Retinal pigment epithelial cell (primary cell): ENCODE measurements at regions not wholly inside any gene's neighbourhood (a gene's known extent, or its start where the extent isn't known, plus 50 kb on each side); places are given as distances from the start of the nearest gene placed in this dataset.

Experiments used
- DNase-seq: peaks from one replicate; pipeline ENCODE4 v3.0.0-alpha.2; 2010; ENCODE audit warnings: low read depth
- H3K4me3 ChIP-seq: 2 replicates; pipeline ENCODE4 v1.5.1; 2011; ENCODE audit warnings: mild to moderate bottlenecking, low read length, control low read depth, moderate library complexity
- CTCF ChIP-seq: conservative IDR thresholded peaks from 2 replicates; pipeline ENCODE4 v1.5.1; 2011; ENCODE audit warnings: low read depth, low read length, control low read depth, inconsistent platforms

- no peak overlapping the region for H3K4me3 ChIP-seq
- DNase-seq: no peak
- no peak for TF ChIP-seq CTCF
Measured at GRCh38 chr12:116476227-116476822, 82.9 kb upstream of the MAP1LC3B2 start.

DNA sequence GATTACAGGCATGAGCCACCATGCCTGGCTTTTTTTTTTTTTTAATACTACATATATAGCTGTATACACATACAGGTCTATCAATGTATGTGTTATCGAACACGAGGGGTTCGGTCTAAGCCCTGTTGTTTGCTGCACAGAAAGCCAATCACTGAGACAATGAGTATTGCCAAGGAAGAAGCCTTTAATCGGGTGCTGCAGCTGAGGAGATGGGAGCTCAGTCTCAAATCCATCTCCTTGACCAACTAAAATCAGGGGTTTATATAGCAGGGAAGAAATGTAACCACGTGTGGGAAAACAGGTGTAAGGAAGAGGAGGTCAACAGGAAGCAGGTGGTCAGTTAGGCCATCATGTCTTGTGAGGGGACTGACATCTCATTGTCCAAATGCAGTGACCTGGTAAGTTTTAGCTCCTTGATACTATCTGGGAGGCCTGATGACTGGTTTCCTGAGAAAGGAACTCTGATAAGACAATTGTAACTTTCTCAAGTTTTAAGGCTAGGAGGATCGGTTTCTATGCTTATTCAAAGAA is 80.9 kb upstream of the MAP1LC3B2 start:
- no peak for DNase-seq
- no peak overlapping the region for H3K4me3 ChIP-seq
- no peak for TF ChIP-seq CTCF

DNA sequence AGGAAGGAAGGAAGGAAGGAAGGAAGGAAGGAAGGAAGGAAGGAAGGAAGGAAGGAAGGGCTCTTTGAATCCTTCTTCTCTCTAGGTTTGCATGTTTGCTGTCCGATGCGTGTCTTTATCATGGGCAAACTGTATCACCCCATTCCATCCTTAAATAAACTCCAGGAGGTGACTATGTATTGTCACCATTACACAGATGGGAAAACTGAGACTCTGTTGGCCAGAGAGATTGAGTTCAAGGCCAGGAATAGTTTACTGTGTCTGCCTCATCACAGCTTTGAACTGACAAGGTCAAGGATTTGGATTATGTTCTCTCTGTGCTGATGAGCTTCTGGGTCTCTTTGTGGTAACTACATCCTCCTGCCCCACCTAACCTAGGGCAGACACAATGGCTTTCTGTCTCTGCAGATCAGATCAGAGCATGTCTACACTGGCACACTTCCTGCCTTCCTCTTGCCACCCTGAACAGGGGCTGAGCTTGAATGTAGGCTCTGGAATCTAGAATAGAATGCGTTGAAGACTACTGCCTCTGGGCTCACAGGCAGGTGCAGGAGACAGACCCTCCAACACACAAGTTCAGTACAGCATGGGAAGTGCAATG is 78.9 kb upstream of the MAP1LC3B2 start:
- no peak overlapping the region for H3K4me3 ChIP-seq
- DNase-seq: no peak
- no peak for TF ChIP-seq CTCF

DNA sequence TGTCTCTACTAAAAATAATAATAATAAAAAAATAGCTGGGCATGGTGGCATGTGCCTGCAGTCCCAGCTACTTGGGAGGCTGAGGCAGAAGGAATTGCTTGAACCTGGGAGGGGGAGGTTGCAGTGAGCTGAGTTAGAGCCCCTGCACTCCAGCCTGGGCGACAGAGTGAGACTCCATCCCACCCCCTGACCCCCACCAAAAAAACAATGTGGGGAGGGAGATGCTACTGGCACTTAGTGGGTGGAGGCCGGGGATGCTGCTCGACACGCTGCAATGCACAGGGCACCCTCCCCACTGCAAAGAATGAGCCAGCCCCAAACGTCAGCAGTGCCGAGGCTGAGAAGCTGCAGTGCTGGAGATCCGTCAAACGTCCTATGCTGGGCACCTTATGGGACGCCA is 77.5 kb upstream of the MAP1LC3B2 start:
- H3K4me3 ChIP-seq: no peak overlapping the region
- no peak for TF ChIP-seq CTCF
- no peak for DNase-seq

GRCh38 chr12:116482179-116482578 is 77.0 kb upstream of the MAP1LC3B2 start:
- DNase-seq: no peak
- no peak overlapping the region for H3K4me3 ChIP-seq
- TF ChIP-seq CTCF: no peak

DNA sequence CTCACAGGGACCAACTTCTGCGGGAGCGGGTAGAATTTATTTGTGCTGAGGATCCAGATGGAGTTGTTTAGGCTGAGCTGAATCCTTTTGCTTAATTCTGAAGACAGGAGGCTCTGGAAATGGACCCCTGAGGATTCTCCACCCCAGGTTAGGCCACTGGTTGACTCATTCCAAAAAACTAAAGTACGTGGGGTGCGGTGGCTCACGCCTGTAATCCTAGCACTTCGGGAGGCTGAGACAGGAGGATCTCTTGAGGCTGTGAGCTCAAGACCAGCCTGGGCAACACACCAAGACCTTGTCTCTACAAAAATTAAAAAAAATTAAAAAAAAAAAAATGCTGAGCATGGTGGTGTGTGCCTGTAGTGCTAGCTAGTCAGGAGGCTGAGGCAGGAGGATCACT is 76.3 kb upstream of the MAP1LC3B2 start:
- TF ChIP-seq CTCF: no peak
- no peak overlapping the region for H3K4me3 ChIP-seq
- no peak for DNase-seq

DNA sequence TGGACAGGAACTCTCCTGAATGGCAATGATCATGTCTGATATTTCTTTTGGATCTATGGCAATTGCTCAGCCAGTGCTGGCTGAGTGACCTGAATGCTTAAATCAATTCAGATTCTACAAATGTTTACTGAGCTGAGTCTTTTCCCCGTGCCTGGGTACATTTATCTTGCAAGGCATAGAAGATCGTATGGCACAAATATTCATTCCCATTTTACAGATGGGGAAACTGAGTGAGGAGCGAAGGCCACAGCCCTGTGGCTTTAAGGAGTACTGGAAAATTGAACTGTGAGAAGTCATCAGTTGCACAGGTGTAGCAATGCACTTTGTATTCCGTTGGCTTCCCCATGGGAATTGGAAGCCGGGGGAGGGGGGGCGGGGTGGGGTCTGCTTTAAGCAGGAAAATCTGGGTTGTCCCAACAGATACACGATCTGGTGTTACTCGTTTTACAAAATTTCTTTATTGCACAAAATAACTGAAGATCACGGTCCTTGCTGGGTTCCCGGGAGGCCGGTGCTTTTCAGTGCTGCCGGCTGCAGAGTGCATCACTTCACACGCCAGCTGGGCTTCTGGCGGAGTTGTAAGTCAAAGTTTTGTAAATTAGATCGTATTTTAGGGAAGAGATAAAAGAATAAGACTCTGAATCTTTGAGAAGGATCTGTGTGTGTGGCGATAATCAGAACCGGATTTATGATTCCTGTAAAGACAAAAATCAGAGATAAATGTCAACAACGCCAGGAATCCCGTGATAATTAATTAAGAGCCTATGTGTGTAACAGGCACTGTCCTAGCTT is 75.0 kb upstream of the MAP1LC3B2 start:
- TF ChIP-seq CTCF: no peak
- H3K4me3 ChIP-seq: no peak overlapping the region
- no peak for DNase-seq
